K562 (cell line): ENCODE measurements at regions not wholly inside any gene's neighbourhood (a gene's known extent, or its start where the extent isn't known, plus 50 kb on each side); places are given as distances from the start of the nearest gene placed in this dataset.

Source experiments
- CHD4 ChIP-seq: fragments of 200-600 bp; sonication (generic); IDR thresholded peaks from 3 replicates; pipeline ENCODE4 v1.6.1; 2012; ENCODE audit warnings: low read depth, mild to moderate bottlenecking, mixed read lengths, low read length, inconsistent platforms; ENCODE audit not compliant: insufficient read depth, insufficient replicate concordance, poor library complexity, severe bottlenecking
- HMG20A ChIP-seq: fragments of 450-650 bp; formaldehyde crosslinking; conservative IDR thresholded peaks from 2 replicates; pipeline ENCODE4 v1.4.0; 2020; ENCODE audit warnings: mild to moderate bottlenecking, mixed read lengths
- NRF1 ChIP-seq, 2 experiments: fragments of 450-650 bp; IDR thresholded peaks in 1 of 2; conservative IDR thresholded peaks in 1 of 2; 2 replicates each; pipeline ENCODE4 v1.6.1; 2014; ENCODE audit warnings: mild to moderate bottlenecking in 2 of 2
- TARDBP ChIP-seq: fragments of 450-650 bp; IDR thresholded peaks from 2 replicates; pipeline ENCODE4 v1.6.1; 2016
- TF ChIP-seq, protein P1 (sequence below), 2 experiments: IDR thresholded peaks; 2 replicates each; pipeline ENCODE4 v1.6.1; 2012; ENCODE audit warnings: improper control_type of control experiment in 2 of 2, low read depth in 2 of 2, low read length in 2 of 2, borderline replicate concordance in 1 of 2
- TF ChIP-seq, protein P2 (sequence below): sonication (generic); IDR thresholded peaks from 2 replicates; pipeline ENCODE4 v1.6.1; 2016

DNA sequence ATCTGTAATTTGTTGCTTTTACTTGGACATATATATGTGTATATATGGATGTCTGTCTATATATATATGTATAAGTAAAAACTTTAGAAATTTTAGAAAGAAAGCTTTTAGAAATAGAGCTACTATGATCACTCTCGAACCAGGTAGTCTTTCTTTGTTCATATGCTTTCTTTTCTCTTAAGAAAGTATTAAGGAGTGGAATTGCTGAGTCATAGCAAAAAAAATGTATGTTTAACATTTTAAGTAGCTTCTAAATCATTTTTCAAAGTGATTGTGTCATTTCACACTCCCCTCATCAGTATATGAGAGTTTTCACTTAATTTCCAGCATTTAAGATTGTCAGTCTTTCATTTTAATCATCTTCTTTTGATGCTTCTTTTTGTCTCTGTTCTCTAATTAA lies 447.9 kb upstream of the TECRL start:
- TF ChIP-seq, protein P1, sequence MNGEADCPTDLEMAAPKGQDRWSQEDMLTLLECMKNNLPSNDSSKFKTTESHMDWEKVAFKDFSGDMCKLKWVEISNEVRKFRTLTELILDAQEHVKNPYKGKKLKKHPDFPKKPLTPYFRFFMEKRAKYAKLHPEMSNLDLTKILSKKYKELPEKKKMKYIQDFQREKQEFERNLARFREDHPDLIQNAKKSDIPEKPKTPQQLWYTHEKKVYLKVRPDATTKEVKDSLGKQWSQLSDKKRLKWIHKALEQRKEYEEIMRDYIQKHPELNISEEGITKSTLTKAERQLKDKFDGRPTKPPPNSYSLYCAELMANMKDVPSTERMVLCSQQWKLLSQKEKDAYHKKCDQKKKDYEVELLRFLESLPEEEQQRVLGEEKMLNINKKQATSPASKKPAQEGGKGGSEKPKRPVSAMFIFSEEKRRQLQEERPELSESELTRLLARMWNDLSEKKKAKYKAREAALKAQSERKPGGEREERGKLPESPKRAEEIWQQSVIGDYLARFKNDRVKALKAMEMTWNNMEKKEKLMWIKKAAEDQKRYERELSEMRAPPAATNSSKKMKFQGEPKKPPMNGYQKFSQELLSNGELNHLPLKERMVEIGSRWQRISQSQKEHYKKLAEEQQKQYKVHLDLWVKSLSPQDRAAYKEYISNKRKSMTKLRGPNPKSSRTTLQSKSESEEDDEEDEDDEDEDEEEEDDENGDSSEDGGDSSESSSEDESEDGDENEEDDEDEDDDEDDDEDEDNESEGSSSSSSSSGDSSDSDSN (IDR thresholded peaks at IDR 0.05; ENCODE audit: borderline replicate concordance in 1 of 2, low read depth in 2 of 2, low read length in 2 of 2) = no peak
- TF ChIP-seq NRF1 (conservative IDR thresholded peaks at IDR 0.05 in 1 of 2, IDR thresholded peaks at IDR 0.05 in 1 of 2) = no peak
- TF ChIP-seq, protein P2, sequence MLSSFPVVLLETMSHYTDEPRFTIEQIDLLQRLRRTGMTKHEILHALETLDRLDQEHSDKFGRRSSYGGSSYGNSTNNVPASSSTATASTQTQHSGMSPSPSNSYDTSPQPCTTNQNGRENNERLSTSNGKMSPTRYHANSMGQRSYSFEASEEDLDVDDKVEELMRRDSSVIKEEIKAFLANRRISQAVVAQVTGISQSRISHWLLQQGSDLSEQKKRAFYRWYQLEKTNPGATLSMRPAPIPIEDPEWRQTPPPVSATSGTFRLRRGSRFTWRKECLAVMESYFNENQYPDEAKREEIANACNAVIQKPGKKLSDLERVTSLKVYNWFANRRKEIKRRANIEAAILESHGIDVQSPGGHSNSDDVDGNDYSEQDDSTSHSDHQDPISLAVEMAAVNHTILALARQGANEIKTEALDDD = no peak
- no peak for TF ChIP-seq CHD4
- no peak for TF ChIP-seq HMG20A (CRISPR knock-in tag)
- no peak for TF ChIP-seq TARDBP
